Upper lobe of right lung (tissue), 1 donor: ENCODE measurements at regions not wholly inside any gene's neighbourhood (a gene's known extent, or its start where the extent isn't known, plus 50 kb on each side); places are given as distances from the start of the nearest gene placed in this dataset.
"Not testable (repeated sequence)": the region's sequence is repeated elsewhere in the genome, so short reads cannot be mapped to it uniquely, and the experiment has no call there.

Experiments used
- ATAC-seq: fragments of 200-7000 bp; cut with Tn5 transposase; one replicate; pipeline ENCODE4 v1.9.1; 2020; ENCODE audit warnings: mild to moderate bottlenecking, moderate library complexity
- DNase-seq: peaks from one replicate; pipeline ENCODE4 v3.0.0-alpha.2; 2020
- H3K27ac ChIP-seq: fragments of 200-600 bp; one replicate; pipeline ENCODE4 v1.8.0; 2022
- H3K27me3 ChIP-seq: fragments of 200-600 bp; one replicate; pipeline ENCODE4 v1.8.0; 2022; ENCODE audit warnings: mild to moderate bottlenecking
- H3K36me3 ChIP-seq: fragments of 200-600 bp; one replicate; pipeline ENCODE4 v1.8.0; 2022
- H3K4me1 ChIP-seq: fragments of 200-600 bp; one replicate; pipeline ENCODE4 v1.8.0; 2022
- H3K4me3 ChIP-seq: fragments of 200-600 bp; one replicate; pipeline ENCODE4 v1.8.0; 2022; ENCODE audit warnings: mild to moderate bottlenecking
- H3K9me3 ChIP-seq: fragments of 200-600 bp; one replicate; pipeline ENCODE4 v1.8.0; 2022
- intact Hi-C: fragments of 100-400 bp; cut with DNase I; formaldehyde crosslinking; loops from one replicate; pipeline ENCODE4 v1.11.0; 2022
- TF ChIP-seq, protein P1 (sequence below): fragments of 200-600 bp; IDR thresholded peaks from one replicate; pipeline ENCODE4 v1.8.0; 2022; ENCODE audit warnings: antibody characterized with exemption
- donor health status: DM: no; HTN: yes; CAD: no; lungs with severe emphysema.

DNA sequence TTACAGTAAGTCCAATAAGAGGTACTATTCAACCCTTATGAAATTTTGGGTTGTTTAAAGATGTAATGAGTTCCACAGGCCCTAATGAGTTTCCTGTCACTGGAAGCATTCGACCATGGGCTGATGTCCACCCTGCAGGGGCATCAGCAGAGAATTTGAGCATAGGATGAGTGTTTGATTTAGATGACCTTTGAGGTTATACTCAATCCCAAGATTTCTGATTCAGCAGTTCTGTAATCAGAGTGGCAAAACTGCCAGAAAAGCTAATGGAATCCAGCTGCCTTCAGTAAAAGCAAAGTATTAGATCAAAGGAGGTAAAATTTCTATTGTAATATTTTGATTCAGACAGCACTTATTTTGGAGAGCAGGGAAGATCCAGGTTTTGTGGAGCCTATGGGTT is 68.3 kb downstream of the COX7C start:
- Histone ChIP-seq H3K36me3 (no peaks in the 10 kb centered on the region), H3K27ac (no peak overlapping the region), H3K4me3 (no peak overlapping the region), H3K4me1 (no peaks in the 10 kb centered on the region), H3K27me3 (no peaks in the 10 kb centered on the region), H3K9me3 (no peaks in the 10 kb centered on the region)
- ATAC-seq (no peak), DNase-seq (no peak)
- intact Hi-C loops, result no loop called here
- TF ChIP-seq, protein P1, sequence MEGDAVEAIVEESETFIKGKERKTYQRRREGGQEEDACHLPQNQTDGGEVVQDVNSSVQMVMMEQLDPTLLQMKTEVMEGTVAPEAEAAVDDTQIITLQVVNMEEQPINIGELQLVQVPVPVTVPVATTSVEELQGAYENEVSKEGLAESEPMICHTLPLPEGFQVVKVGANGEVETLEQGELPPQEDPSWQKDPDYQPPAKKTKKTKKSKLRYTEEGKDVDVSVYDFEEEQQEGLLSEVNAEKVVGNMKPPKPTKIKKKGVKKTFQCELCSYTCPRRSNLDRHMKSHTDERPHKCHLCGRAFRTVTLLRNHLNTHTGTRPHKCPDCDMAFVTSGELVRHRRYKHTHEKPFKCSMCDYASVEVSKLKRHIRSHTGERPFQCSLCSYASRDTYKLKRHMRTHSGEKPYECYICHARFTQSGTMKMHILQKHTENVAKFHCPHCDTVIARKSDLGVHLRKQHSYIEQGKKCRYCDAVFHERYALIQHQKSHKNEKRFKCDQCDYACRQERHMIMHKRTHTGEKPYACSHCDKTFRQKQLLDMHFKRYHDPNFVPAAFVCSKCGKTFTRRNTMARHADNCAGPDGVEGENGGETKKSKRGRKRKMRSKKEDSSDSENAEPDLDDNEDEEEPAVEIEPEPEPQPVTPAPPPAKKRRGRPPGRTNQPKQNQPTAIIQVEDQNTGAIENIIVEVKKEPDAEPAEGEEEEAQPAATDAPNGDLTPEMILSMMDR, result no peak

DNA sequence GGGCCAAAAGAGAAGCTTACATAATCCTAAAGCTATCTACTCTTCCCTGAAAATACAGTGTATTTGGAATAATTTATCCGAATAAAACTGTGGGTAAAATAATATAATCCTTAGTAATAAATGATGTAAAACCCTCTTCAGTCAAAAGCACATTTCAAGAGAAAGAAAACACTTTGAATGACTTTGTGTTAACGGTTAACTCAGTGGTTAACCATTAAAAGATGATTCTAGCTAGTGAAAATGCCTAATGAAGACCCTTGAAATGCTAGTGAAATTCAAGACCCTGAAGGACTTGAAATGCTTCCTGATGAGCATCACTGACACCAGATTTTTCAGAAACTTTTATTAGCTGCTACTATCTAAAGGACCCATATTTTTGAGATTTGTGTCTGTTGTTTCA is 70.7 kb downstream of the COX7C start:
- intact Hi-C loops, result no loop called here
- no peak overlapping the region for H3K27ac ChIP-seq
- no peaks in the 10 kb centered on the region for H3K4me1 ChIP-seq
- TF ChIP-seq, protein P1, result no peak
- DNase-seq, result no peak
- H3K9me3 ChIP-seq, result no peaks in the 10 kb centered on the region
- H3K27me3 ChIP-seq, result no peaks in the 10 kb centered on the region
- no peak overlapping the region for H3K4me3 ChIP-seq
- H3K36me3 ChIP-seq, result no peaks in the 10 kb centered on the region
- no peak for ATAC-seq

DNA sequence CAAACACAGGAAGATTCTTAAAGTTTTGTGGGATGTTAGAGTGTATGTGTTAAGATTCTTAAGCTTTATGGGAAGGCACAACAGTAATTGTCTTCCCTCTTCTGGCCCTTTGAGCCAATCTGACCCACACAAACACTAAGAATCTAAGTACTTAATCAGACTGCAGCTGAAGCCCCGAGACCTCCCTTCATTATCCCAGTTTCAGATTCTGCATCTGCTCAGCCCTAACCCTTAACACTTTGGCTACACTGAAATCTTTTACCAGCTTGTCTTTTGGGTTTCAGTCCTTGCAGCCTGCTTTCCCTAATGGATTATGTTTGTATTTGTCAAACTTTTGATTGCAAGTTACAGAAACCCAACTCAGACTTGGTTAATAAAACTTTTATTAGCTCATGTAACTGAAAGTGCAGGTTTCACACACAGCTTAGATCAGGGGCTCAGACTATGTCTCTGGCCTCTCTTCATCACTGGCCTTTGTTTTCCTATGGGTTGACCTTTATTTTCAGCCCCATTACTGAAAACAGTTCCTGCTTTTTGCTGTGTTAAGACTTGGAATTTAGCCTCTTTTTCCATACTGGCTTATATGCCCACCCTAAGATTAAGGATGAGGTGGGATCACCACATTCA is 71.5 kb downstream of the COX7C start:
- Histone ChIP-seq H3K9me3 (no peaks in the 10 kb centered on the region), H3K27me3 (no peaks in the 10 kb centered on the region), H3K4me3 (no peak overlapping the region), H3K36me3 (no peaks in the 10 kb centered on the region), H3K4me1 (no peaks in the 10 kb centered on the region), H3K27ac (no peak overlapping the region)
- intact Hi-C loops, result no loop called here
- DNase-seq (no peak), ATAC-seq (no peak)
- TF ChIP-seq, protein P1, result no peak

DNA sequence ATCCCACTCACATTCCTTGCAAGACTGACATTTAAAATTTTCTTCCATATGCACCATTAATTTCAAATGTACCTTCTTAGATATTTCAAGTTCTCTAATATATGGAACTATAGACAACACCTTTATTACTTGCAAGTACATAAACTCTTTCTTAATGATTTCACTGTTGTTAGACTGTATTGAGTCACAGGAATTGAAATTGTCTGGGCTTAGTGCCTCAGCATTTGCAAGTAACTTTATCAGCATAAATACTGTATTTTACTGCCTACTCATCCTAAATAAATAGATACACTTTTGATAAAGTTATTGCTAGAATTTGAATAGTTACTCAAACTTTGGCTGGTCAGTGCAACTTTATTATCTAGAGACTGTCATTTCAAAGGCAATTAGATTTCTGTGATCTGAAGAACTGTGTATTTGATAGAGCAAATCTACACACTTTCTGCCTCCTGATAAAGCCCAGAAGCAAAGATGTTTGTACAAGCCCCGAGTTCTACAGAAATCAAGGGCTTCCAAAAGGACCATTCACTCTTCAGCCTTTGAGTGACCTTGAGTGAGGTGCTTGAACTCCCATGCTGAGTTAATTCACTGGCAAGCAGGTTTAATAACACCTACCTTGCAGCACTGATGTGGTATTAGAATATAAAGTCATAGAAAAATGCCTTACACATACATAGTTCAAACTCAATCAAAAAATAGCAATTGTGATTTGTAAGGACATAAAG is 91.6 kb downstream of the COX7C start:
- no peak for DNase-seq
- no peak overlapping the region for H3K27ac ChIP-seq
- intact Hi-C loops, result no loop called here
- H3K4me1 ChIP-seq, result no peaks in the 10 kb centered on the region
- no peaks in the 10 kb centered on the region for H3K36me3 ChIP-seq
- TF ChIP-seq, protein P1, result no peak
- H3K4me3 ChIP-seq, result no peak overlapping the region
- no peaks in the 10 kb centered on the region for H3K9me3 ChIP-seq
- H3K27me3 ChIP-seq, result no peaks in the 10 kb centered on the region
- ATAC-seq, result no peak

DNA sequence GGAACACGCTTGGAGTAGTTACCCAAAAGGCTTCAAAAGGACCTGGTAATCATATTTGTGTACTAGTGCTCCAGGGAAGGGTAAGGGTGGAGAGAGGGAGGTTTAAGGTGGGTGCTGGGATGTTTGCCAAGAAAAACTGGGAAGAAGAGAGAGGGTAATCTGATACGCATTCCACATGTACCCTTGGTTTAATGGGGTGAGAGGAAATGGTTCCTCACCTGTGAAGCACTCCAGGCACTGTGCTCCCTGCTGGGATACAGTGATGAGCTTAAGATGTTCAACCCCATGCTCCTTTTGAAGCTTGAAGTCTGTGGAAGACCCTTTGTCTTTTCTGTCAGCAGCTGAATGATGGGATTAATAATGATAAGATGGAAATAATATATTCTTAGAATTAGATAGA is 98.4 kb downstream of the COX7C start:
- intact Hi-C loops, result no loop called here
- no peak for DNase-seq
- H3K36me3 ChIP-seq, result no peaks in the 10 kb centered on the region
- TF ChIP-seq, protein P1, result no peak
- H3K4me1 ChIP-seq, result no peaks in the 10 kb centered on the region
- no peak for ATAC-seq
- H3K27me3 ChIP-seq, result no peaks in the 10 kb centered on the region
- no peak overlapping the region for H3K4me3 ChIP-seq
- no peaks in the 10 kb centered on the region for H3K9me3 ChIP-seq
- no peak overlapping the region for H3K27ac ChIP-seq

DNA sequence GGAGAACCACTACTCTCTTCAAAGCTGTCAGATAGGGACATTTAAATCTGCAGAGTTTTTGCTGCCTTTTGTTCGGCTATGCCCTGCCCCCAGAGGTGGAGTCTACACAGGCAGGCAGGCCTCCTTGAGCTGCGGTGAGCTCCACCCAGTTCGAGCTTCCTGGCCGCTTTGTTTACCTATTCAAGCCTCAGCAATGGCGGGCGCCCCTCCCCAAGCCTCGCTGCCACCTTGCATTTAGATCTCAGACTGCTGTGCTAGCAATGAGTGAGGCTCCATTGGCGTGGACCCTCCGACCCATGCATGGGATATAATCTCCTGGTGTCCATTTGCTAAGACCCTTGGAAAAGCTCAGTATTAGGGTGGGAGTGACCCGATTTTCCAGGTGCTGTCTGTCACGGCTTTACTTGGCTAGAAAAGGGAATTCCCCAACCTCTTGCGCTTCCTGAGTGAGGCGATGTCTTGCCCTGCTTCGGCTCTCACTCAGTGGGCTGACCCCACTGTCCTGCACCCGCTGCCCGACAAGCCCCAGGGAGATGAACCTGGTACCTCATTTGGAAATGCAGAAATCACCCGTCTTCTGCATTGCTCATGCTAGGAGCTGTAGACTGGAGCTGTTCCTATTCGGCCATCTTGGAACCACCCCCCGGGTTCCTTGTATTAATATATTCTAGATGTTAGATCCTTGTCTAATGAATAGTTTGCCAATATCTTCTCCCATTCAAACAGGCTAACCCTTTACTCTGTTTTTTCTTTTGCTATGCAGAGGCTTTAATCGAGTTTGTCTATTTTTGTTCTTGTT is 113.8 kb downstream of the COX7C start:
- H3K4me3 ChIP-seq, H3K4me1 ChIP-seq, H3K9me3 ChIP-seq, DNase-seq, H3K36me3 ChIP-seq, H3K27me3 ChIP-seq, ATAC-seq, H3K27ac ChIP-seq, intact Hi-C loops: not testable (repeated sequence)
